Activated B cell treated with CpG ODN at 0.5 μM for 24 hours (primary cell): ENCODE measurements at regions not wholly inside any gene's neighbourhood (a gene's known extent, or its start where the extent isn't known, plus 50 kb on each side); places are given as distances from the start of the nearest gene placed in this dataset.

ENCODE experiments used
- ATAC-seq: fragments of 200-7000 bp; cut with Tn5 transposase; one replicate; pipeline ENCODE4 v1.10.0; 2021; ENCODE audit warnings: low read depth, mild to moderate bottlenecking, moderate library complexity
- CTCF ChIA-PET: fragments of 350-600 bp; sonication (Branson Sonifier 250); formaldehyde crosslinking; loops from one replicate; lab custom pipeline; 2021; ENCODE audit warnings: antibody characterized with exemption; lab: Charles Lee
- POLR2A ChIA-PET: fragments of 350-600 bp; sonication (Branson Sonifier 250); formaldehyde crosslinking; loops from one replicate; lab custom pipeline; 2021; ENCODE audit warnings: antibody characterized with exemption; lab: Charles Lee
- DNase-seq: peaks from one replicate; pipeline ENCODE4 v3.0.0; 2022
- H3K27ac Mint-ChIP-seq: one replicate; pipeline ENCODE4 v1.8.0; 2020; ENCODE audit warnings: mixed read lengths
- H3K27me3 Mint-ChIP-seq: one replicate; pipeline ENCODE4 v1.8.0; 2021; ENCODE audit warnings: mixed read lengths
- H3K36me3 Mint-ChIP-seq: one replicate; pipeline ENCODE4 v1.8.0; 2021; ENCODE audit warnings: low read depth, mixed read lengths
- H3K4me1 Mint-ChIP-seq: one replicate; pipeline ENCODE4 v1.8.0; 2021; ENCODE audit warnings: mixed read lengths
- H3K4me3 Mint-ChIP-seq: one replicate; pipeline ENCODE4 v1.8.0; 2020; ENCODE audit warnings: mild to moderate bottlenecking, mixed read lengths
- H3K9me3 Mint-ChIP-seq: one replicate; pipeline ENCODE4 v1.8.0; 2020; ENCODE audit warnings: mixed read lengths
- CTCF ChIP-seq: fragments of 200-600 bp; IDR thresholded peaks from one replicate; pipeline ENCODE4 v1.8.0; 2022; ENCODE audit warnings: antibody characterized with exemption, mild to moderate bottlenecking
- intact Hi-C: fragments of 100-400 bp; cut with micrococcal nuclease; formaldehyde crosslinking; loops from one replicate; pipeline ENCODE4 v1.15.1; 2024

- TF ChIP-seq CTCF = no peak
- peaks cover 2% of the 10 kb centered on the region for H3K27me3 Mint-ChIP-seq
- no peak overlapping the region for H3K27ac Mint-ChIP-seq
- H3K36me3 Mint-ChIP-seq = no peaks in the 10 kb centered on the region
- DNase-seq (no peak), ATAC-seq (no peak)
- H3K4me3 Mint-ChIP-seq = no peak overlapping the region
- intact Hi-C loops = no loop called here
- peaks cover 14% of the 10 kb centered on the region for H3K4me1 Mint-ChIP-seq
- CTCF ChIA-PET = interaction anchor here (0.7 to 1.4 kb wide), 9 partner anchors 25 to 236 kb away, joined by 3 to 12 read pairs (median 4); no protein-coding TSS in a partner anchor
- POLR2A ChIA-PET = no interaction called here
- no peaks in the 10 kb centered on the region for H3K9me3 Mint-ChIP-seq
These were observed 63.0 kb upstream of the TOP1 start for GRCh38 chr20:40965671-40966070.

GRCh38 chr20:40966103-40966502 lies 62.5 kb upstream of the TOP1 start:
- H3K27me3 Mint-ChIP-seq = peaks cover 2% of the 10 kb centered on the region
- no peak overlapping the region for H3K27ac Mint-ChIP-seq
- DNase-seq (no peak), ATAC-seq (peak; percentile 77)
- no peaks in the 10 kb centered on the region for H3K36me3 Mint-ChIP-seq
- H3K4me1 Mint-ChIP-seq = peaks cover 14% of the 10 kb centered on the region
- POLR2A ChIA-PET = no interaction called here
- no peaks in the 10 kb centered on the region for H3K9me3 Mint-ChIP-seq
- no peak for TF ChIP-seq CTCF
- intact Hi-C loops = no loop called here
- CTCF ChIA-PET = interaction anchor here (0.7 to 1.4 kb wide), 9 partner anchors 25 to 236 kb away, joined by 3 to 12 read pairs (median 4); no protein-coding TSS in a partner anchor
- no peak overlapping the region for H3K4me3 Mint-ChIP-seq

- ChIA-PET CTCF (interaction anchor here (0.7 to 3.9 kb wide), 11 partner anchors 19 to 235 kb away, joined by 3 to 35 read pairs (median 5); no protein-coding TSS in a partner anchor), POLR2A (no interaction called here)
- H3K27ac Mint-ChIP-seq = no peak overlapping the region
- no peaks in the 10 kb centered on the region for H3K27me3 Mint-ChIP-seq
- H3K9me3 Mint-ChIP-seq = no peaks in the 10 kb centered on the region
- no peak overlapping the region for H3K4me3 Mint-ChIP-seq
- DNase-seq (no peak), ATAC-seq (no peak)
- no peaks in the 10 kb centered on the region for H3K36me3 Mint-ChIP-seq
- intact Hi-C loops = no loop called here
- TF ChIP-seq CTCF = no peak
- peaks cover 14% of the 10 kb centered on the region for H3K4me1 Mint-ChIP-seq
These were observed 62.0 kb upstream of the TOP1 start for GRCh38 chr20:40966516-40967185.

- ChIA-PET CTCF (interaction anchor here (0.9 to 3.9 kb wide), 20 partner anchors 18 to 373 kb away, joined by 3 to 94 read pairs (median 5); partner anchors contain the start of gene LPIN3), POLR2A (interaction anchor here (0.7 to 1.5 kb wide), 2 partner anchors 24 to 367 kb away, joined by 5 to 6 read pairs; no protein-coding TSS in a partner anchor)
- Mint-ChIP-seq H3K27ac (no peak overlapping the region), H3K4me3 (no peak overlapping the region), H3K9me3 (no peaks in the 10 kb centered on the region), H3K27me3 (no peaks in the 10 kb centered on the region), H3K36me3 (no peaks in the 10 kb centered on the region), H3K4me1 (peaks cover 14% of the 10 kb centered on the region)
- DNase-seq (no peak), ATAC-seq (no peak)
- intact Hi-C loops = loop anchor here (1.0 to 2.0 kb wide), 9 partner anchors 24 to 373 kb away; partner anchors contain the start of genes LPIN3 and TOP1
- TF ChIP-seq CTCF = no peak
These were observed 60.9 kb upstream of the TOP1 start for GRCh38 chr20:40967700-40968099.
